ENCODE measurements at regions not wholly inside any gene's neighbourhood (a gene's known extent, or its start where the extent isn't known, plus 50 kb on each side); places are given as distances from the start of the nearest gene placed in this dataset.

DNA sequence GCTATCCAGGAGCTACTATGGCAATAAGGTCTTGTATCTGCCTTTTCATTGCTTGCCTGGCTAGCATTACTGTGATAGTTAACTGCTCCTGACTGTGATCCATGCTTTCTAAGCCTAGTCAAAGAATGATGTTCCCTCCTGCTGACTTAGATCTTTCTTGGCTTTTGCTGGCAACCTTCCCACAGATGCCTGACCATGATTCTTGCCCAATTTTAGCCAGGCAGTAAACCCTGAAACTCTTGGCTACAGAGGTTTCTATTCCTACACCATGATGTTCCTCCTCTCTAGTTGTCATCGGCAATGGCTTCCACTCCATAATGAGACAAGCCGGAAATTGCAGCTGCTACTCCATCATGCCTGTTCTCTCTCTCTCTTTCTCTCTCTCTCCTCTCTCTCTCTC lies 238.1 kb downstream of the HAO1 start:
- WGBS = 95% methylated on average over 2 of the region's 2 CpGs
- no peaks in the 10 kb centered on the region for H3K27me3 ChIP-seq (ENCODE audit: control insufficient read depth in 4 of 4, insufficient read depth in 4 of 4, low read length in 3 of 4)
- H3K9me3 ChIP-seq (ENCODE audit: control insufficient read depth in 4 of 4, low read length in 3 of 4) = no peaks in the 10 kb centered on the region
- no peak for DNase-seq (ENCODE audit: low spot score)
- no peak overlapping the region for H3K9ac ChIP-seq (ENCODE audit: low read depth in 1 of 2, low read length in 2 of 2)
- no peaks in the 10 kb centered on the region for H3K4me1 ChIP-seq (ENCODE audit: control insufficient read depth in 4 of 4, insufficient read depth in 4 of 4, low read length in 3 of 4)
- H3K4me3 ChIP-seq (ENCODE audit: low read depth in 1 of 3, low read length in 3 of 3) = no peak overlapping the region
- no peak for TF ChIP-seq TAF1 (conservative IDR thresholded peaks at IDR 0.05)
- TF ChIP-seq HNF4A (conservative IDR thresholded peaks at IDR 0.05) = no peak
- TF ChIP-seq, protein P1, sequence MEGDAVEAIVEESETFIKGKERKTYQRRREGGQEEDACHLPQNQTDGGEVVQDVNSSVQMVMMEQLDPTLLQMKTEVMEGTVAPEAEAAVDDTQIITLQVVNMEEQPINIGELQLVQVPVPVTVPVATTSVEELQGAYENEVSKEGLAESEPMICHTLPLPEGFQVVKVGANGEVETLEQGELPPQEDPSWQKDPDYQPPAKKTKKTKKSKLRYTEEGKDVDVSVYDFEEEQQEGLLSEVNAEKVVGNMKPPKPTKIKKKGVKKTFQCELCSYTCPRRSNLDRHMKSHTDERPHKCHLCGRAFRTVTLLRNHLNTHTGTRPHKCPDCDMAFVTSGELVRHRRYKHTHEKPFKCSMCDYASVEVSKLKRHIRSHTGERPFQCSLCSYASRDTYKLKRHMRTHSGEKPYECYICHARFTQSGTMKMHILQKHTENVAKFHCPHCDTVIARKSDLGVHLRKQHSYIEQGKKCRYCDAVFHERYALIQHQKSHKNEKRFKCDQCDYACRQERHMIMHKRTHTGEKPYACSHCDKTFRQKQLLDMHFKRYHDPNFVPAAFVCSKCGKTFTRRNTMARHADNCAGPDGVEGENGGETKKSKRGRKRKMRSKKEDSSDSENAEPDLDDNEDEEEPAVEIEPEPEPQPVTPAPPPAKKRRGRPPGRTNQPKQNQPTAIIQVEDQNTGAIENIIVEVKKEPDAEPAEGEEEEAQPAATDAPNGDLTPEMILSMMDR (IDR thresholded peaks at IDR 0.05; ENCODE audit: low read depth, low read length, missing input control) = no peak
- no peak for TF ChIP-seq RXRA (IDR thresholded peaks at IDR 0.05)
- no peaks in the 10 kb centered on the region for H3K36me3 ChIP-seq (ENCODE audit: control insufficient read depth in 4 of 4, insufficient read depth in 3 of 4, low read depth in 1 of 4, low read length in 3 of 4)
- no peak overlapping the region for H3K27ac ChIP-seq (ENCODE audit: low read depth in 1 of 2, low read length in 2 of 2)

DNA sequence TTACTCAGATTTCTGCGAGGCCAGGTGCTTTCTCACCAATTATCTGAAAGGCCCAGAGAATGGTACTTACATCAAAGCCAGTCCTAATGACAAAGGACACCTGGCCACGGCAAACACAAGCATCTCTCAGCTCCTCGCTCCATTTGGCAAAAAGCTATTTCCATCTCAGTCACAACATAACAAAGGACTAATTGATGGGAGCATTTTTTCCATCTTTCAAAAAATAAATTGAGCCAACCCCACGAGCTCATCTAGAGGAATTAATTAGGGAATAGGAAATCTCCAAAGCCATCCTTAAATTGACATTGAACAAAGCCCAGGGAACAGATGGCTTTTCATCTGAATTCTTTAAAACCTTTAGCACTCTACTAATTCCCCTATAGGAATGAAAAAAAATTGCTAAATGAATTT lies 236.7 kb downstream of the HAO1 start:
- no peak overlapping the region for H3K9ac ChIP-seq (ENCODE audit: low read depth in 1 of 2, low read length in 2 of 2)
- no peak for DNase-seq (ENCODE audit: low spot score)
- 76% methylated on average over 4 of the region's 4 CpGs for WGBS
- H3K27ac ChIP-seq (ENCODE audit: low read depth in 1 of 2, low read length in 2 of 2) = no peak overlapping the region
- H3K4me3 ChIP-seq (ENCODE audit: low read depth in 1 of 3, low read length in 3 of 3) = no peak overlapping the region
- TF ChIP-seq HNF4G (IDR thresholded peaks at IDR 0.05) (no peak), YY1 (IDR thresholded peaks at IDR 0.05) (no peak), JUND (IDR thresholded peaks at IDR 0.05) (no peak), EGR1 (IDR thresholded peaks at IDR 0.05; ENCODE audit: low read depth in 2 of 2) (no peak), TAF1 (conservative IDR thresholded peaks at IDR 0.05) (no peak), RAD21 (IDR thresholded peaks at IDR 0.05) (no peak), GABPA (IDR thresholded peaks at IDR 0.05 in 1 of 2, conservative IDR thresholded peaks at IDR 0.05 in 1 of 2) (no peak), FOXA1 (IDR thresholded peaks at IDR 0.05) (no peak), RXRA (IDR thresholded peaks at IDR 0.05) (no peak), FOXA2 (IDR thresholded peaks at IDR 0.05) (no peak), NR2F2 (IDR thresholded peaks at IDR 0.05) (no peak), HNF4A (conservative IDR thresholded peaks at IDR 0.05) (no peak), SP1 (IDR thresholded peaks at IDR 0.05) (no peak)
- TF ChIP-seq, protein P2, sequence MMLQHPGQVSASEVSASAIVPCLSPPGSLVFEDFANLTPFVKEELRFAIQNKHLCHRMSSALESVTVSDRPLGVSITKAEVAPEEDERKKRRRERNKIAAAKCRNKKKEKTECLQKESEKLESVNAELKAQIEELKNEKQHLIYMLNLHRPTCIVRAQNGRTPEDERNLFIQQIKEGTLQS (IDR thresholded peaks at IDR 0.05) = no peak
- TF ChIP-seq, protein P3, sequence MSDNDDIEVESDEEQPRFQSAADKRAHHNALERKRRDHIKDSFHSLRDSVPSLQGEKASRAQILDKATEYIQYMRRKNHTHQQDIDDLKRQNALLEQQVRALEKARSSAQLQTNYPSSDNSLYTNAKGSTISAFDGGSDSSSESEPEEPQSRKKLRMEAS (IDR thresholded peaks at IDR 0.05) = no peak
- TF ChIP-seq, protein P4, sequence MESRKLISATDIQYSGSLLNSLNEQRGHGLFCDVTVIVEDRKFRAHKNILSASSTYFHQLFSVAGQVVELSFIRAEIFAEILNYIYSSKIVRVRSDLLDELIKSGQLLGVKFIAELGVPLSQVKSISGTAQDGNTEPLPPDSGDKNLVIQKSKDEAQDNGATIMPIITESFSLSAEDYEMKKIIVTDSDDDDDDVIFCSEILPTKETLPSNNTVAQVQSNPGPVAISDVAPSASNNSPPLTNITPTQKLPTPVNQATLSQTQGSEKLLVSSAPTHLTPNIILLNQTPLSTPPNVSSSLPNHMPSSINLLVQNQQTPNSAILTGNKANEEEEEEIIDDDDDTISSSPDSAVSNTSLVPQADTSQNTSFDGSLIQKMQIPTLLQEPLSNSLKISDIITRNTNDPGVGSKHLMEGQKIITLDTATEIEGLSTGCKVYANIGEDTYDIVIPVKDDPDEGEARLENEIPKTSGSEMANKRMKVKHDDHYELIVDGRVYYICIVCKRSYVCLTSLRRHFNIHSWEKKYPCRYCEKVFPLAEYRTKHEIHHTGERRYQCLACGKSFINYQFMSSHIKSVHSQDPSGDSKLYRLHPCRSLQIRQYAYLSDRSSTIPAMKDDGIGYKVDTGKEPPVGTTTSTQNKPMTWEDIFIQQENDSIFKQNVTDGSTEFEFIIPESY (IDR thresholded peaks at IDR 0.05) = no peak
- TF ChIP-seq, protein P5, sequence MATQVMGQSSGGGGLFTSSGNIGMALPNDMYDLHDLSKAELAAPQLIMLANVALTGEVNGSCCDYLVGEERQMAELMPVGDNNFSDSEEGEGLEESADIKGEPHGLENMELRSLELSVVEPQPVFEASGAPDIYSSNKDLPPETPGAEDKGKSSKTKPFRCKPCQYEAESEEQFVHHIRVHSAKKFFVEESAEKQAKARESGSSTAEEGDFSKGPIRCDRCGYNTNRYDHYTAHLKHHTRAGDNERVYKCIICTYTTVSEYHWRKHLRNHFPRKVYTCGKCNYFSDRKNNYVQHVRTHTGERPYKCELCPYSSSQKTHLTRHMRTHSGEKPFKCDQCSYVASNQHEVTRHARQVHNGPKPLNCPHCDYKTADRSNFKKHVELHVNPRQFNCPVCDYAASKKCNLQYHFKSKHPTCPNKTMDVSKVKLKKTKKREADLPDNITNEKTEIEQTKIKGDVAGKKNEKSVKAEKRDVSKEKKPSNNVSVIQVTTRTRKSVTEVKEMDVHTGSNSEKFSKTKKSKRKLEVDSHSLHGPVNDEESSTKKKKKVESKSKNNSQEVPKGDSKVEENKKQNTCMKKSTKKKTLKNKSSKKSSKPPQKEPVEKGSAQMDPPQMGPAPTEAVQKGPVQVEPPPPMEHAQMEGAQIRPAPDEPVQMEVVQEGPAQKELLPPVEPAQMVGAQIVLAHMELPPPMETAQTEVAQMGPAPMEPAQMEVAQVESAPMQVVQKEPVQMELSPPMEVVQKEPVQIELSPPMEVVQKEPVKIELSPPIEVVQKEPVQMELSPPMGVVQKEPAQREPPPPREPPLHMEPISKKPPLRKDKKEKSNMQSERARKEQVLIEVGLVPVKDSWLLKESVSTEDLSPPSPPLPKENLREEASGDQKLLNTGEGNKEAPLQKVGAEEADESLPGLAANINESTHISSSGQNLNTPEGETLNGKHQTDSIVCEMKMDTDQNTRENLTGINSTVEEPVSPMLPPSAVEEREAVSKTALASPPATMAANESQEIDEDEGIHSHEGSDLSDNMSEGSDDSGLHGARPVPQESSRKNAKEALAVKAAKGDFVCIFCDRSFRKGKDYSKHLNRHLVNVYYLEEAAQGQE (IDR thresholded peaks at IDR 0.05) = no peak
- TF ChIP-seq, protein P1 (IDR thresholded peaks at IDR 0.05; ENCODE audit: low read depth, low read length, missing input control) = no peak
- no peaks in the 10 kb centered on the region for H3K9me3 ChIP-seq (ENCODE audit: control insufficient read depth in 4 of 4, low read length in 3 of 4)
- H3K4me1 ChIP-seq (ENCODE audit: control insufficient read depth in 4 of 4, insufficient read depth in 4 of 4, low read length in 3 of 4) = no peaks in the 10 kb centered on the region
- H3K27me3 ChIP-seq (ENCODE audit: control insufficient read depth in 4 of 4, insufficient read depth in 4 of 4, low read length in 3 of 4) = no peaks in the 10 kb centered on the region
- no peaks in the 10 kb centered on the region for H3K36me3 ChIP-seq (ENCODE audit: control insufficient read depth in 4 of 4, insufficient read depth in 3 of 4, low read depth in 1 of 4, low read length in 3 of 4)

Measured in liver (tissue), 8 donors.